LoVo (cell line): ENCODE measurements at regions not wholly inside any gene's neighbourhood (a gene's known extent, or its start where the extent isn't known, plus 50 kb on each side); places are given as distances from the start of the nearest gene placed in this dataset.
"Not testable (repeated sequence)": the region's sequence is repeated elsewhere in the genome, so short reads cannot be mapped to it uniquely, and the experiment has no call there.

Source experiments
- DNase-seq: peaks from one replicate; pipeline ENCODE4 v3.0.0-alpha.2; 2016; ENCODE audit warnings: low spot score

DNA sequence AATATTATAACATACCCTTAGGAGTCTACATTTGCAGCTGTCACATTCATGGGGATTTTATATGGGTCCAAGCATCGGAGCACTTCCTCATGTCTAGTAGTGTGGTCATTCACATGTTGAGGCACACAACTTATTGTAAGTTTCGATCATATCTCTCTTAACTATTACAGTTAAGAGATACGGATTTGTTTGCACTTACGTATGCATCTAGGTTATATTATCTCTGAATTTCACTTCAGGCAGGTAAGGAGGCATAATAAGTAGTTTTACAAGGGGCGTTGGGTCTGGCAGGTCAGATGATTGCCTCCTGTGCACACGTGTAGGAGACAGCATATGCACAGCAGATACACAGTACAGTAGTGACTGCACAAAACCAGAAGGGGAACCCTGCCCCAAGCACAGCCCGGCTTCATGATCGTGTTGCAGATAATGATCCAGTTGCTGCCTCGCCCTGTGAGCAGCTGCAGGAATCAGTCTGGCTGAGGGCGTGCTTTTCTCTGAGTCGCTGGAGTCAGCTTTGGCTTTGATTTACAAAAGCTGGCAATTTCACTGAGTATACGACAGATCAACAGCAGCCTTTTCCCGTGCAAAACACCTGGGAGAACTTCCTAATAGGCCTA lies 302.9 kb upstream of the GATB start:
- DNase-seq: no peak

DNA sequence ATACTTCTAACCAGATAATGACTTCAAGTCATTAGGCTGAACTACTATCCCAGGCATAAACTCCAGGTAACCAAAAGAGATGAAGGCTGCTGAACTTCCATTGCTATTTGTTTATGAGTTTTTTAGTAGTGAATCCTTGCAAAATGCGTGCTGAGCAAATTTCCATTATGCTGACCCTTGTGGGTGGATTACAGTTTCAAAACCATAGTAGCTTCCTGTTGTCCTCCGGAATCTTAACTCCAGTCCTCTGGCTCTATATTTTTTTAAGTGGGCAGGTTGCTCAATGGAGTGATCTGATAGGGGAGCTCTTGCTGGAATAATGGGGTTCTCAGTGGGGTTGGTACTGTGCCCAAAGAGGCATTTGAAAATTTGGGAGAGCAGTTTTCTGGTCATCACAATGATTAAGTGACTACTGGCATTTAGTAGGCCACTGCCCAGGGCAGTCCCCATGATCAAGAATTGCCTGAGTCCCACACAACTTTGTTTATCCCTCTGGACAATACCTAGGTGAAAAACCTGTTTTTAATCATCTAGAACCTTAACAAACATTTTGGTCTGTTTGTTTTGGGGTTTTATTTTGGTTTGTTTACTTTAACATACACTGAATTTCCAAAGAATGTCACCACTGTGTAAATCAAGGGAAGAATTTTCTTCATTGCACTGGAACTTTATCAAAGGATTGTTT lies 302.3 kb upstream of the GATB start:
- DNase-seq: no peak

DNA sequence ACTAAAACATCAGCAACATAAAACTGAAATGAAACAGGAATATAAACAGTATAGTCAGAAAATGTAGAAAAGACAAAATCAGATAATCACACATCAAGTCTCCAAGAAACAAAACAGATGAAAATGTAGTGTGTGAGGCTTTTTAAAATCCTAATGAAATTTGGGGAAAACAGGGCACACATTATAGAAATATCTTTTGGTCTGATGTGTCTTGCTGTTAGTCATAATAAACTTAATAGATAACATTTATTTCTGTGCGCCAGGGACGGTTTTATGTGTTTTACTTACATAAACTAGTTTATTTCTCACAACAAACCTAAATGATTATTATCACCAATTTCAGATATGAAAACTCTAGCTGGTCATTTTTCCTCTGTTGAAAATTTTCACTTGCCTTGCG lies 293.9 kb upstream of the GATB start:
- DNase-seq: no peak

DNA sequence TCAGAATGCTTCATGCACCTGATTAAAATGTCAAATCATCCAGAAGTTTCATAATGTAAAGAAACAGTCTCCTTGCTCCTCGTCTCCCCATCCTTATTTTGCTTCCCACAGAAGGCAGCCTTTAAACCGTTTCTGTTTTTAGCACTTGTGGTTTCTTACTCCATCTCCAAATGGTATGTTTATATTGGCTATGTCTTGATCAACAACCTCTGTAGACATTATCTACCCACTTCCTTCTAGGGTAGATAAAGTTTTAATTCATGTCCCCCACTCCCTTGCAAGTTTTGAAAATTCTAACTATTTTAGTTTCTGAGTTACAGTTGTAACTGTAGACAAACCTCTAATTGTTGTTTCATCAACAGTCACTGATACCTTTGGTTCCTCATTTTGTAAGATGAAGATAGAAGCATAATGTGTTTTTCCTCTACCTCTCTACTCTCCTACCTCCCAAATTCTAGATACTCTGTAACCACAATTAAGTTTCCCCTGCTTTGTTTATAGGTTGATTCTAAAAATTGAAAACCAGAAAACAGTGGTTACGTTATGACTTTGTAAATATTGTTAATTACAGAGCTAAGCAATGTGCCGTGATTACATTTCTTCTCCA lies 291.7 kb upstream of the GATB start:
- DNase-seq: no peak

DNA sequence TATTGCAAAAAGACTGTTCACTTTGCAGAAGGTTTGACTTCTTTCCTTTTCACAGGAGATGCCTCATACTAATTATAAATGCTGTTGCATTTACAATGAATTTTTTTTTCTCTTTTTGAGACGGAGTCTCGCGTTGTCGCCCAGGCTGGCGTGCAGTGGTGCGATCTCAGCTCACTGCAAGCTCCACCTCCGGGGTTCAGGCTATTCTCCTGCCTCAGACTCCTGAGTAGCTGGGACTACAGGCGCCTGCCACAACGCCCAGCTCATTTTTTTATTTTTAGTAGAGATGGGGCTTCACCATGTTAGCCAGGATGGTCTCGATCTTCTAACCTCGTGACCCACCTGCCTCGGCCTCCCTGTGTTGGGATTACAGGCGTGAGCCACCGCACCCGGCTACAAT lies 290.5 kb upstream of the GATB start:
- not testable (repeated sequence) for DNase-seq

DNA sequence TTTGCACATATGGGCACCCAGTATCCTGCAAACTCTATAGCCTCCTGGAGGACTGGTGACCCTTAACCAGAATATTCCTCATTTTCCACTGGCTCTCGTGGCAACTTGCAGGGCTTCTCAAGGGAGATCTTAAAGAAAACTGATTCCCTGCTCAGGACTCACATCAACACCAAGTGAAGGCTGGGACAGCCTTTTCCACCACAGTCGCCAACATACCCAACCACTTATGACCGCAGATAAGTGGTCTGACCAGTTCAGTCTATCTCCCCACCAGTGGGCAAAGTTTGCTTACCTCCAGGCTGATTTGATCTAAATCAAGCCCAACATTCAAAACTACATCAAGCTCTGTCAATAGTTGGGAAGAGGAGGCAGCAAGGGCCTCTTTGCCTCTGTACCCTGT lies 289.3 kb upstream of the GATB start:
- DNase-seq: no peak

DNA sequence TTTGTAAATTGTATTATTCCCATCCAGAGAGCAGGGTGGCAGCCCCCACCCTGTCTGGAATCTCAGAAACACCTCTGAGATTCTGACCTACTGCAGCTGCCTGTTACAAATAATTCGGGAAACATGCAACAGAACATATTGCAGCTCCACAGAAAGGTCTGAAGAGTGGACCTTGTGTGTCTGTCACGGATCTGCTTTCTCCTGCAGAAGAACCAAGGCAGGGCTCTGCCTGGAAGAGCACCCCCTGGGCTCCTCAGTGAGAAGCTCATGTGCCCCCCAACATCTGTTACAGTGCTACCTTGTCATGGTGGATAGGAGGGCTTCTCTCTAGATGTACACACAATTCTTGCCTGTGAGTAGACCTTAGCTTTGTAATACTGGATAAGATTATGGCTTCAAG lies 286.6 kb upstream of the GATB start:
- DNase-seq: no peak

DNA sequence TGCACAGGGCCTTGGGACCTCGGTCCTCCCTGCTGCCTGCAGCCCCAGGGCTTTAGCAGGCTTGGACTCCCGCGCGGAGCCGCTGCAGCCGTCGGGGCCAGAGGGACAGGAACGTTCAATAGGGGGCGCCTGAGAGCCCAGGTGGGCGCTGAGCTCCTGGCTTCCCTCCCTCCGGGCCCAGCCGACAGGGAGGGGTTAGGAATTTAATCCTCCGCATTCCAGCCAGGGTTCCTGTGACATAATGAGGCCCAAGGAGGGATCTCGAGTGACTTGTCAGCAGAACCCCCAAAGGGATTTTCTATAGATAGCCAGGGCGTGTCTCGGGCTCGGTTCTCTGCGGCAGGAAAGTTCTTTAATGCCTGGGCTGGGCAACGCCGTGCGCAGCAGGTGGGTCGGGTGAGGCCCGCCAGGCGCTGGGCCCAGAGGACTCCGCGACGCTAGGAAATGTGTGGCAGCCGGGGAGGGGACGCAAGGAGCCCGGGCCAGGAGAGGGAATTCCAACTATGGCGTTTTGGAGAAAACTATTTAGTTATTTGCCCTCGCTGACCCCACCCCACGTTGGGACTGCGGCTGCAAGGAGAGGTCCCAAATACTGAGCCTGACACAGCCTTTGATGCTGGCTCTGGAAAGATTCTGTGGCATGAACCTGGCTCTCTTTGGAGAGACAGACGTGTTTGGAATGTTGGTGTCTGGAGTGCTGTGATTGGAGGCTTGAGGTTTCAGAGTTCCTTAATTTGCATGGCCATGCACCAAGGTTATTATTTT lies 285.2 kb upstream of the GATB start:
- DNase-seq: peak; percentile 65

DNA sequence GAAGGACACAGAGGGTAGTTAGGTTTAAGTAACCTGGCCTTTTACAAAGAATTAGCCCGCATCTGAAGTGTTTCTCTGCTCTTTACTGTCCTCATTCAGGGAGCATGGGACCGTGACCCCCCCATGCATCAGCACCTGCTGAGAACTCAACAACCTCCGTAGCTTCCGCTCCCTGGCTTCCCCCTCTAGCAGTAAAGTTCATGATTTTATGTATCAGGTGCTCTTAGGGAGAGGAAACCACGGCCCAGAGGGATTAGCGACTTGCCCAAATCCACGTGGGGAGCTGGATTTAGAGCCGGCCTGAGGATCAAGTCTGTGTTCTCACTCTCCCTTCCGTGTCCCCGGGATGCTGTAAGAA lies 284.6 kb upstream of the GATB start:
- DNase-seq: no peak

DNA sequence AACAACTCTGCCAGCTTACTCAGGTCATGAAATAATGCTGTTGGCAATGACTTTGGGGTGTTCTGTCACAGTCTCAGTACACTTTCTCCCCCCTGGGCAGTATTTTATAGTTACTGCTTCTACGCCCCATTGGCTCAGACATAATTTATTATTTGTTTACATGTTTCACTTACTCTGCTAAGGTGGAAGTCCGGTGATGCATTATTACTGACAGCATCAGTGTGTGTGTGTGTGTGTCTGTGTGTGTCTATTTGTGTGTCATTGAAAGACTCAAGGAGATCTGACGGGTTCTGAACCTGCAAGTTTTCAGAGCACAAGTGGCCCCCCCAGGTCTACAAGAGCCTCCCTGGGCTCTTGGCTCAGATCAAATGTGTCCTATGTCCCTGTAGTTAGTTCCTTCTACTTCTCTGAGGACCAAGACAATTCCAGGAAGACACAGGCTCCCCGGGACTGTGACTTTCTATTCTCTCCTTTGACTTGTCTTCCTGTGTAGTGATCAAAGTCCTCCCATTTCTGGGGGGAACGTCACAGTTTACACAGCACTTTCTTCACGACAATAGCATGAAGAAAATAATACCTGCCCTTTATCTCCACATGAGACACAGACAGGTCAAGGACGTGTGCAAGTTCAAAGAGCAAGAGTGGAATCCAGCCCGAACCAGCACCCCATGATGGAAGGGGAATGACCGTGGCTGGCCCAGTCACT lies 283.7 kb upstream of the GATB start:
- DNase-seq: no peak

DNA sequence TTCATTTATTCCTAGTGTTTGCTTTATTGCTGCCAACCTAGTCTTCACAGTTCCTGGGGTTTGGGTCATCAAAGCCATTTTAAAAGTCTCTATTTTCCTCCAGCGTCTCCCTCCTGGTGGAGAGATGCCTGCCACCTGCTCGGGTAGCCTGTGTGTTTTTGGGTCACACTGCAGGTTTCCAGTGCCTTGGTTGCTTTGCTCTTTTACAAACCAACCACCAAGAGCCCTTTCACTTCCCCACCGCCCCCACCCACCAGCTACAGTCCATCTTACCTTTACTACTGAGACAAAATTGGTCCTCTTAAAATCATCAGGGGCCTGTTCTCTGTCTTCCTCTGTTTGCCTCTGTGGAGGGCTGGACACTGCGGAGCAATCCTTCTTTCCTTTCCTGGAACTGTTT lies 280.5 kb upstream of the GATB start:
- no peak for DNase-seq

DNA sequence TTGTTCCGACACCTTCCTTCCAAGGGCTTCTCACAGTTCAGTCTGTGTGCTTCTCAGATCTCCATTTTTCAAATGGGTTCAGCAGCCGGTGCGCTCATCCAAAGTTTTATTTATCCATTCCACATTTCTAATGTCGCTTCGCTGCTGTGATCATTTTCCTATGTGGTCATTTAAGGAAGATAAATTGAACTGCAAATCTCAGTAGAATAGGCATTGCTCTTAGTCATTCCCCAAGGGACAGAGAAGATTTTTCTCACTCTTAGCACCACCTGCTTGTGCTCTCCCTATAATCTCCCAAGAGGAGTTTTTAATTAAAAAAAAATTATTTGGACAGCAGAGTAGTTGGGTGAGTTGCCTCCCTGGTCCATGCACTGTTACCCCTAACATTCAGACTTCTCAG lies 278.9 kb upstream of the GATB start:
- DNase-seq: no peak

DNA sequence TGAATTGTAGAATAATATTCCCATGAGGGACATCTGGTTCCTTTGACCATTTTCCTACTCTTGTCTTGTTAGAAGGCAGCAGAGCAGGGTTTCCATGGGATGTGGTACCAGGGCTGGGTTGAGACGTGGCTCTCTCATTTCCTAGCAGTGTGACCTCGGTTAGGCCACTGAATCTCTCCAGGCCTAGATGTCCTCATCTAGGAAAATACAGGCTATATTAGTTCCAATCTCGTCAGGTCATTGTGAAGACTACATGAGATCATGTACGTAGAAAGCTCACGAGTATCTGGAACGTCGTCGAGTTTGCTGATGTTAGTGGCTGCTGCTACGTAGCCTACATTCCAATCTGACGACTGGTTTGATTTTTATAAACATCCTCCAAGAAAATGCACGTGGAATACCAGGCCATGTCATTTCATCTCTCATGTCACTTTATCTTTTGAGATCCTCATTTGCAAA lies 278.2 kb upstream of the GATB start:
- no peak for DNase-seq

DNA sequence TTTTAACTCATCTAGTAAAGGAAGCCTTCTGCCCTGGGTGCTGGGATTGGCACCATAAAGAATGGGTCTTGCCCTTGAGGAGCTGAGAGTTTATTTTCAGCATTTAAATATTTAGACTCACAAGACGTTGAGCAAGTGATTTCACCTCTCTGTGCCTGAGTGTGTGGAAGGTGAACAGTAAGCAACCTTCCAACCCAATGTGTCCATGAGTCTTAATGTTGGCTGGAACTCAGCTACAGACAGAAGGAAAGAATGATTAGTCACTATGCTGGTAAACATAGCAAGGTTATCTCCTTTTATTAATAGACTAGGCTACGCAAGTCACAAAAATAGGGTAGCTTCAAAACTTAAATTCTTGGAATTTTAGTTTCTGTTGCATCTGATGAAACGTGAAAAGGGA lies 277.4 kb upstream of the GATB start:
- no peak for DNase-seq

DNA sequence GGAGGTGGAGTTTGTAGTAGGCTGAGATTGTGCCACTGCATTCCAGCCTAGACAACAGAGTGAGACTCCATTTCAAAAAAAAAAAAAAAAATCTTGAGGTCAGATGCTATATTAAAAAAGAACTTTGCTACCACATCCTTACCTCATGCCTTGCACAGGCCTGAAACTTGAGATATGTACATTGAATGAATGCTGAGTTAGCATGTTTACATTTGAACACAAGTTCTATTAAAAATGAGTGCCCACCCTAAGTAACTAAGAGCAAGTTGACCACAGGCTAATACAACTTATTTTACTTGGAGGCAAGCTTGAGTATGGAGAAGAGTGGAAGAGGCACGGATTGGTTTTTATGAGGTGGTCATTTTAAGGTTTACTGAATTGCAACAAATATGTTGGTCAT lies 276.6 kb upstream of the GATB start:
- DNase-seq: no peak

DNA sequence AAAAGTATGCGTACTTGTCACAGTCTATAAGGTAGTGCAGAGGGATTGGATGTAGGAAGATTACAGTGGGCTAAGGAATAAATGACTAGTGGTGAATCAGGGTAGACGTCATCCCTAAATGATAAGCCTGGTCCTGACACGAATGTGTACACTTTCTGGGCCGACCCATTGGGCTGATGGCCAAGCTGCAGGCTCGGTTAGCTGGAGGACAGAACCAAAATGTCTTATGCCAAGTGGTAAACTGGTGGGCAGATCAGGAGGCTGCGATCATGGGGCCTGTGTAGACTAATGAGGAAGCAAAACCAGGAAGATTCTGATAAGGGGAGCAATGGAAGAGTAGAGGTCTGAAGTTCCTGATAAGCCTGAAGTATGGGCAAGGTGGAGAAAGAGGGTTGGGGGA lies 272.8 kb upstream of the GATB start:
- no peak for DNase-seq

DNA sequence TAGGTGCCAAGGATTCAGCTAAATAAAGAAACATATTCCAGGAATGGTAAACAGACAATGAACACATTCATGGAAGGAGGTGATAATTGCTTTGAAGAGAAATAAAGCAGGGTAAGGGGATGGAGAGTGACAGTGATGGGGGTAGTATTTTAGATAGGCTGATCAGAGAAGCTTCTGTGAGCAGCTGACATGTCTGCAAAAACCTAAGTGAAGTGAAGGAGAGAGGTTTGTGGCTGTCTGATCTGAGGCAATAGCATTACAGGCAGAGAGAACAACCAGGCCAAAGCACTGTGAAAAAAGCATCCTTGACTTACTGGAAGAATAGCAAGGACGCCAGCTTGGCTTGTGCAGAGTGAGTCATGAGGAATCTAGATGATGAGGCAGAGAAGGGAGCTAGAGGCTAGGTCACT lies 271.9 kb upstream of the GATB start:
- no peak for DNase-seq

DNA sequence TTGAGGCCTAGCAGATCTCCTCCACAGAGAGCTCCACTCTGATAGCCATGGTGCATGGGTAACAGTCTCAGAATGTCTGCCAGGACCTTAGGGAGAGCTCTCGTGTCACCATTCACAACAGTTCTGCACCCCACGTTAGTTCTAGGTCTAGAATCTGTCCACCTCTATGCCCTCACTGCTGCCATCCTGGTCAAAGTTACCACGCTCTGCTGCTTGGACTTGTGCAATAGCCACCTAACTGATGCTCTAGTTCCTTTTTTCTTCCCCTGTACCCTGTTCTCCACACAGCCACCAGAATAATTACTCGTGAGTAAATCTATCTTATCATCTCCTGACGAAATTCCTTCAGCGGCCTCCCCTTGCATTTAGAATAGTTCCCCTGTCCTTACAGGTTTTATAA lies 268.8 kb upstream of the GATB start:
- DNase-seq: no peak

DNA sequence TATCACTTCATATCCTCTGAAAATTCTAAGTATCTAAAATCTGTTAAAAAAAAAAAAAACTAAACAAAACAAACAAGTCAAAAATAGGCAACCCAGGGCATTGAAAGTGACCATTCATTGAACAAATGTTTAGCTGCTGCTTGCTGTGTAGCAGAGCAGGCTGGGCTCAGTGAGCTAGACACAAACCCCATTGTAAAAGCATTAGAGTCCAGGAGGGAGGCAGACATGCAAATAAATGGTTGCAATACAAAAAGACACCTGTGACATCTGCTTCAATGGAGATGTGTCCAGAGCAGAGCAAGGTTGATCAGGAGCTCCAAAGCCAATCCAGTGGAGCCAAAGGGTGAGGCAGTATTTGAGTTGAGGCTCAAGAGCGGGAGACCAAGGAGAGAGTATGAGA lies 267.3 kb upstream of the GATB start:
- DNase-seq: no peak

DNA sequence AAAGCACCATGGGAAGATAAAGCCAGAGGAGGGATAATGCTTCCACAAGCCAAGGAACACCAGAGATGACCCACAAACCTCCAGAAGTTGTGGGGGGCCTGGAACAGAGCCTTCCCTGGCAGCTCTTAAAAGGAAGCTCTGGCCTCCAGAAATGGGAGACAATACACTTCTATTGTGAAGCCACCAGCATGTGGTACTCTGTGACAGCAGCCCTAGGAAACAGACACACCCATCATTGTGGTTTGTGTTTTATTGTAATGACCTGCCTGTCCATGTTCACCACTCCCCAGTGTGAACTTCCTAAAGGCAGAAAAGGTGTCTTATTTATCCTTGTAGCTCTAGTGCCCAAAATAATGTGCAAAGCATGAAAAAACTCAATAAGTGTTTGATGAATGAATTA lies 264.1 kb upstream of the GATB start:
- DNase-seq: no peak

DNA sequence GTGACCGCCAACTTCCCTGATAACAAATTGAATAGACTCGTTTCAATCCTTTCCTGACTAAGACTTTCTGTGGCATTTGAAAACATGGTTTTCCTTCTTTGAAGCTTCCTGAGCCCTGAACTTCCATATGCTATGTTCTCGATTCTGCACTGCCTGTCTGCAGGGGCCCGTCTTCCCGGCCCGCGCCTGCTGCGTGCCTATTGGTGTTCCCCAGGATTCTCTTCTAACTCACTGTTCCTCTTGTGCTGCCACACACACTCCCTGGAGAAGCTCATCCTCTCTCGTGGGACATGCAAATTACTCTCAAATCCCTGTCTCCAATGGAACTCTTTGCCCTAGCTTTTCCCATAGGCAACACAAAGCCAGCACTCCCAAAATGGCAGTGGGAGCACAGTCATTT lies 262.9 kb upstream of the GATB start:
- no peak for DNase-seq

DNA sequence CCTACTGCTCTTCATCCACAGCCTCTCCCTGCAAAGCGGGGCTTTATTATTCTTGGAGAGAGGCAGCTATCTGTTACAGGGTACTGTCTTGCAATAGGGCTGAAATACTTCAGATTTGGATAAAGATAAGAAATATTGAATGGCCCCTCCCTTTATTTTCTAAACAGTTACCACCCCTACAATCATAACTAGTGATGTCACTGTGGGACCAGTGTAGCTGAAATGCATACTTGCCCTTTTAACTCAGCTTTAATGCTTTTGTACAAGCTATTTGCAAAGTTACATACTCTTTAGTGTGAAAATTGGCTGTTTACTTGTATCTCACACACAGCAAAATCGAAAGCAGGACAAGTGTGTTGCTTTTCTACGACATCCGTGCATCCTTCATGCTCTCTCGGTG lies 261.7 kb upstream of the GATB start:
- no peak for DNase-seq
